ENCODE measurements at regions not wholly inside any gene's neighbourhood (a gene's known extent, or its start where the extent isn't known, plus 50 kb on each side); places are given as distances from the start of the nearest gene placed in this dataset.
A peak's percentile ranks its signal among the peaks of the same experiment; 100 is the strongest.

DNA sequence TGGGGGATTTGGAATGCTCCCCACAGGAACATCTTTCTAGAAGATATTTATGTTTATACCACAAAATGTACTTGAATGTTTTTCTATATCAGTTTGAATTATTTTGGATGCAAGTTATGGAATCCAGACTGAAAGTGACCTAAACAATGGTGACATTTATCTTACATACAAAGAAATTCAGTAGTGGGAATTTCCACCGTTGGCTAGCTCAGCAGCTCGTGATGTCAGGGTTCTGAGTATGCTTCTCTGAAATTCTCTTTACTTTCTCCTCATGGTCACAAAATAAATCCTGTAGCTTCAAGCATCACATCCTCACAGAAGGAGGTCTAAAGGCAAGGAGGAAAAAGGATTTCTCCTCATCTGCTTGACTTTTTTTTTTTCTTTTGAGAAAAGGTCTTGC, 105.3 kb downstream of the AKAIN1 start:
- Histone ChIP-seq H3K9me3 (ENCODE audit: control insufficient read depth in 2 of 2, insufficient read depth in 1 of 2, low read length in 1 of 2) (peaks cover 0 to 2% of the 10 kb centered on the region in 2 donors), H3K27ac (ENCODE audit: low read depth in 1 of 2, low read length in 1 of 2) (no peak overlapping the region), H3K4me1 (ENCODE audit: control insufficient read depth in 2 of 2, insufficient read depth in 2 of 2, low read length in 2 of 2) (no peaks in the 10 kb centered on the region), H3K27me3 (ENCODE audit: control insufficient read depth in 2 of 2, insufficient read depth in 1 of 2, low read length in 1 of 2) (no peaks in the 10 kb centered on the region), H3K36me3 (ENCODE audit: control insufficient read depth in 2 of 2, insufficient read depth in 2 of 2, low read length in 1 of 2) (no peaks in the 10 kb centered on the region), H3K4me3 (ENCODE audit: low read length in 2 of 2) (no peak overlapping the region)
- DNase-seq (ENCODE audit: low read depth in 6 of 9, low spot score in 9 of 9) = no peak
- WGBS = 96% methylated on average over 2 of the region's 2 CpGs

DNA sequence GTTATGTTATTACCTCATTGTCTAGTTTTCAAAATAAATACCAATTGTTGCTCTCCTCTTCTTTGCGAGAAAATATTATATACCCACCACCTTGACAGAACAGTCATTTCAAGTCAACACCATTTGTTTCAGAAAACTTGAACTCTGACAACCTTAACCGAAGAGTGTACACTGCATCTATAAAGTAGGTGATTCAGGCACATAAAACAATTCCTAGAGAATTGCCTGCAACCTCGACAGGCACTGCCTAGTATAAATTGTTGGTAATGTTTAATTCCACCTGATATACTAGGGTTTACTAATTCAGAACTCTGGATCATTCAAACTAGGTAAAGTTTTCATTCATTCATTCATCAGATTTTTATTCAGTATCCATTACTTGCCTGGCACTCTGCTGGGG, 121.8 kb downstream of the AKAIN1 start:
- H3K4me1 ChIP-seq (ENCODE audit: control insufficient read depth in 2 of 2, insufficient read depth in 2 of 2, low read length in 2 of 2) = no peaks in the 10 kb centered on the region
- no peak overlapping the region for H3K4me3 ChIP-seq (ENCODE audit: low read length in 2 of 2)
- H3K36me3 ChIP-seq (ENCODE audit: control insufficient read depth in 2 of 2, insufficient read depth in 2 of 2, low read length in 1 of 2) = no peaks in the 10 kb centered on the region
- no peaks in the 10 kb centered on the region for H3K27me3 ChIP-seq (ENCODE audit: control insufficient read depth in 2 of 2, insufficient read depth in 1 of 2, low read length in 1 of 2)
- WGBS = 93% methylated on average over 3 of the region's 3 CpGs
- no peak for DNase-seq (ENCODE audit: low read depth in 6 of 9, low spot score in 9 of 9)
- H3K9me3 ChIP-seq (ENCODE audit: control insufficient read depth in 2 of 2, insufficient read depth in 1 of 2, low read length in 1 of 2) = no peaks in the 10 kb centered on the region
- H3K27ac ChIP-seq (ENCODE audit: low read depth in 1 of 2, low read length in 1 of 2) = no peak overlapping the region

DNA sequence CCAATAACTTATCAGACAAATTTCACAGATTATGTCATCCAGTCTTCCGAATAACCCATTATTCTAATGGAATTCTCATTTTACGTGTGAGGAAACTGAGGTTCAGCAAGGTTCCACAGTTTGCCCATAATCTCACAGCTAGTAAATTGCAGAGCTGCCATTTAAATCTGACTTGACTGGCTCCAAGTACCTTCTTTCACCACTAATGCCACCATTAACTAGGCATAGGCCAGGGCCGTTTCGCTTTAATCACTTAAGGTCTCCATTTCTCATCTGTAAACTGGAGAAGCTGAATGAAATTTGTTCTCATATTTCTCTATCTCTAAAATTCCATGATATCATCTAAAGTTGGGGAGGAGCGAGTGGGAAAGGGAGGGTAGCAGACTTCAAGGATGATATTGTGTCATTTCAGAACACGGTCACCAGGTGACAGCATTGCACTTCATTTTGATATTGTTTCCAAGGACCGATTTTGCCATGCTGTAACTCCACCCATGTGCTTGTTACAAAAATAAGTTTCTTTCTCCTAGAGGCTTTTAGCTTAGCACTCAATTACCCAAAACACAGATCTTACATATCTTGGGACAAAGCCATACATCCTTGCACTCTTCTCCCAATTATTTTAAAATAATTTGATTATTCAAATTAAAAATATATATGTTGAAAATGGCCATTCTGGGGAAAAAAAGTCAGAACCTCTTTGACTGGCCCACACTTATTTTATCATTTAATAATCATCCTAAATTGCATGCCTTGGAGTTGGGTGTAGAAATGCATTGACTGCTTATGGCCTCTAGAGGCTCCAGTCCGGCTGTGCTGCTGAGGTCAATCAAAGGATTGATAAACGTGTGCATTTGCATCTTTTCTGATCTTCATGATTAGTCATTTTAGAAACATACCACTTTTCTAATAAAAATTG, 123.8 kb downstream of the AKAIN1 start:
- peak in 4 of 9 donors; percentile 12 to 38 (median 27) for DNase-seq (ENCODE audit: low read depth in 6 of 9, low spot score in 9 of 9)
- Histone ChIP-seq H3K36me3 (ENCODE audit: control insufficient read depth in 2 of 2, insufficient read depth in 2 of 2, low read length in 1 of 2) (no peaks in the 10 kb centered on the region), H3K4me1 (ENCODE audit: control insufficient read depth in 2 of 2, insufficient read depth in 2 of 2, low read length in 2 of 2) (no peaks in the 10 kb centered on the region), H3K9me3 (ENCODE audit: control insufficient read depth in 2 of 2, insufficient read depth in 1 of 2, low read length in 1 of 2) (no peaks in the 10 kb centered on the region), H3K27ac (ENCODE audit: low read depth in 1 of 2, low read length in 1 of 2) (no peak overlapping the region), H3K27me3 (ENCODE audit: control insufficient read depth in 2 of 2, insufficient read depth in 1 of 2, low read length in 1 of 2) (no peaks in the 10 kb centered on the region), H3K4me3 (ENCODE audit: low read length in 2 of 2) (no peak overlapping the region)
- WGBS = 59% methylated on average over 9 of the region's 9 CpGs

DNA sequence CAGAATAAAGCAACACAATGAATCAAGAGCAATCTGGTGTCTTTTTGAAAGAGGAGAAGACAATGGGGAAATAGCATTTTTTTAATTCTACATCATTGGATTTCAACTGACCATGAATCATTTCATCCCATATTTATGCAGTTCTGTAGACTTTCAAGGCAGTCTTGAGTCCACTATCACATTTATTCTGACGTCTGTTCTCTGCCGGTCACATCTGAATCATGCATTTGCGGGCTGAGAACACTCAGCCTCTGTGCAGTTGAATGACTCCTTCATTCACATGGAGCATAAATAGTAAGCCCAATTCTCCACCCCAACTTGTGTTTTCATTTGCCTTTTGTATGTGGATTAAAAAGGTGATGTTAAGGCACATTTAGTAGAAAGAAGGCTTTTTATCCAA, 128.2 kb downstream of the AKAIN1 start:
- no peaks in the 10 kb centered on the region for H3K4me1 ChIP-seq (ENCODE audit: control insufficient read depth in 2 of 2, insufficient read depth in 2 of 2, low read length in 2 of 2)
- no peak for DNase-seq (ENCODE audit: low read depth in 6 of 9, low spot score in 9 of 9)
- H3K27ac ChIP-seq (ENCODE audit: low read depth in 1 of 2, low read length in 1 of 2) = no peak overlapping the region
- 92% methylated on average over 3 of the region's 3 CpGs for WGBS
- H3K4me3 ChIP-seq (ENCODE audit: low read length in 2 of 2) = no peak overlapping the region
- H3K36me3 ChIP-seq (ENCODE audit: control insufficient read depth in 2 of 2, insufficient read depth in 2 of 2, low read length in 1 of 2) = no peaks in the 10 kb centered on the region
- H3K27me3 ChIP-seq (ENCODE audit: control insufficient read depth in 2 of 2, insufficient read depth in 1 of 2, low read length in 1 of 2) = no peaks in the 10 kb centered on the region
- H3K9me3 ChIP-seq (ENCODE audit: control insufficient read depth in 2 of 2, insufficient read depth in 1 of 2, low read length in 1 of 2) = no peaks in the 10 kb centered on the region

DNA sequence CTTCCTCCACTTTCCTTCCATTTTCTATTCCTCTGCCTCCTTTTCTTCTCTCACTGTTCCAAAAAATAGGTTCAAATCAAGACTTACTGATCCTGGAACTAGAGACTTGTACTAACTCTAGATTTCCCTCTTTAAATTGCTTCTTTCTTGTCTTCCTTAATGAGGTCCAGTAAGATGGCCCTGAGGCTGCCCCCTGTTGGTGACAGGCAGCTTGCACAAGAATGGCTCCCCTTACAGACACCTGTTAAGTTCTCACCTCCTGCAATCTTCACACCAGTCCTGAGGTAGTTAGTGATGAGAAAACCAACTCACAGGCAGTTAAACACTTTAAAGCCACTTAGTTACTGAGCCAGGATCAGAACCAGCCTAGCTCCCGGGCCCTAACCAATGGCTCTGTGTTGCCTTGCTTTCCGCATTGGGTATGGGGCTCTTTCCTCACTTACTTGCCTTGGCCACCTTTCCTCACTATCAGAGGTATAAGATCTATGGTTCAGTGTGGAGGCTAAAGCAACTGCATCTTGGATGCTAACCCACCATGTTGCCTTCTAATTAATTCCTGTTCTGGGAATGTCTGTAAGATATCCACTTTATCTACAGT, 130.6 kb downstream of the AKAIN1 start:
- Histone ChIP-seq H3K27me3 (ENCODE audit: control insufficient read depth in 2 of 2, insufficient read depth in 1 of 2, low read length in 1 of 2) (no peaks in the 10 kb centered on the region), H3K36me3 (ENCODE audit: control insufficient read depth in 2 of 2, insufficient read depth in 2 of 2, low read length in 1 of 2) (no peaks in the 10 kb centered on the region), H3K27ac (ENCODE audit: low read depth in 1 of 2, low read length in 1 of 2) (no peak overlapping the region), H3K4me1 (ENCODE audit: control insufficient read depth in 2 of 2, insufficient read depth in 2 of 2, low read length in 2 of 2) (no peaks in the 10 kb centered on the region), H3K9me3 (ENCODE audit: control insufficient read depth in 2 of 2, insufficient read depth in 1 of 2, low read length in 1 of 2) (no peaks in the 10 kb centered on the region), H3K4me3 (ENCODE audit: low read length in 2 of 2) (no peak overlapping the region)
- WGBS = 100% methylated on average over 2 of the region's 2 CpGs
- DNase-seq (ENCODE audit: low read depth in 6 of 9, low spot score in 9 of 9) = no peak

DNA sequence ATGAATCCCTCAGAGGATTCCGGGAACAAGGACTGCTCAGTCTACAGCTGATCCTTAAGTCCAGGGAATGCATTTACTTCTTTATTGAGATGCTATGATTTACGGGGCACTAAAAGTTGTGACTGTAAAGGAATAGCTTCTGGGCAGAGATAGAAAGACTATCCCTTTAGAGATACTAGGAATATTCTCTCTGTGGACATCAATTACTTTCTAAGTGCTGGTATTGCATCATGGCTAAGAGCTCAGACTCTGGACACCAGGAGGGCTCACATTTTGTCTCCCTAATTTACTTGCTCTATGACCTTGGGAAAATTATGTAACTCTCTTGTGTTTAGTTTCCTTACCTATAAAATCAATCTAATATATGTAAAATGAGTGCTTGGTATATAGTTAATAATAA, 131.4 kb downstream of the AKAIN1 start:
- H3K27me3 ChIP-seq (ENCODE audit: control insufficient read depth in 2 of 2, insufficient read depth in 1 of 2, low read length in 1 of 2) = no peaks in the 10 kb centered on the region
- WGBS = 98% methylated on average over 2 of the region's 2 CpGs

DNA sequence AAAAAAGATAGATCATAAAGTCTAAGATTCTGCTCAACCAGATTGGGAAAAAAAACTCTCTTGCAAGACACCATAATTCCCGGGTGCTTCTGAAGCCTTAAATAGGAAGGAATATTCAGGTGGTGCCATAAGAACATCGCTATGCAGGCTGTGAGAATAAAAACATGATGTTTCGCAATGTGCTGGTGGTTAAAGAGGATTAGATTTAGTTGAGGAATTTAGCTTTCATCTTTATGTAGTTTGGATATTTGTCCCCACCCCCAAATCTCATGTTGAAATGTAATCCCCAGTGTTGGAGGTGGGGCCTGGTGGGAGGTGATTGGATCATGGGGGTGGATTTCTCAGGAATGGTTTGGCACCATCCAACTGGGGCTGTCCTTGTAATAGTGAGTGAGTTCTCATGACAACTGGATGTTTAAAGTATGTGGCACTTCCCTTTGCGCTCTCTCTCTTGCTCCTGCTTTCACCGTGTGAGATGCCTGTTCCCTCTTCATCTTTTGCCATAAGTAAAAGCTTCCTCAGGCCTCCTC, 132.2 kb downstream of the AKAIN1 start:
- WGBS = 94% methylated on average over 5 of the region's 5 CpGs
- no peak for DNase-seq (ENCODE audit: low read depth in 6 of 9, low spot score in 9 of 9)
- Histone ChIP-seq H3K9me3 (ENCODE audit: control insufficient read depth in 2 of 2, insufficient read depth in 1 of 2, low read length in 1 of 2) (no peaks in the 10 kb centered on the region), H3K27ac (ENCODE audit: low read depth in 1 of 2, low read length in 1 of 2) (no peak overlapping the region), H3K36me3 (ENCODE audit: control insufficient read depth in 2 of 2, insufficient read depth in 2 of 2, low read length in 1 of 2) (no peaks in the 10 kb centered on the region), H3K27me3 (ENCODE audit: control insufficient read depth in 2 of 2, insufficient read depth in 1 of 2, low read length in 1 of 2) (no peaks in the 10 kb centered on the region), H3K4me1 (ENCODE audit: control insufficient read depth in 2 of 2, insufficient read depth in 2 of 2, low read length in 2 of 2) (no peaks in the 10 kb centered on the region), H3K4me3 (ENCODE audit: low read length in 2 of 2) (no peak overlapping the region)

More for the DNA sequence above, 131.4 kb downstream of the AKAIN1 start:
- Histone ChIP-seq H3K36me3 (ENCODE audit: control insufficient read depth in 2 of 2, insufficient read depth in 2 of 2, low read length in 1 of 2) (no peaks in the 10 kb centered on the region), H3K9me3 (ENCODE audit: control insufficient read depth in 2 of 2, insufficient read depth in 1 of 2, low read length in 1 of 2) (no peaks in the 10 kb centered on the region), H3K4me1 (ENCODE audit: control insufficient read depth in 2 of 2, insufficient read depth in 2 of 2, low read length in 2 of 2) (no peaks in the 10 kb centered on the region), H3K27ac (ENCODE audit: low read depth in 1 of 2, low read length in 1 of 2) (no peak overlapping the region), H3K4me3 (ENCODE audit: low read length in 2 of 2) (no peak overlapping the region)
- no peak for DNase-seq (ENCODE audit: low read depth in 6 of 9, low spot score in 9 of 9)

DNA sequence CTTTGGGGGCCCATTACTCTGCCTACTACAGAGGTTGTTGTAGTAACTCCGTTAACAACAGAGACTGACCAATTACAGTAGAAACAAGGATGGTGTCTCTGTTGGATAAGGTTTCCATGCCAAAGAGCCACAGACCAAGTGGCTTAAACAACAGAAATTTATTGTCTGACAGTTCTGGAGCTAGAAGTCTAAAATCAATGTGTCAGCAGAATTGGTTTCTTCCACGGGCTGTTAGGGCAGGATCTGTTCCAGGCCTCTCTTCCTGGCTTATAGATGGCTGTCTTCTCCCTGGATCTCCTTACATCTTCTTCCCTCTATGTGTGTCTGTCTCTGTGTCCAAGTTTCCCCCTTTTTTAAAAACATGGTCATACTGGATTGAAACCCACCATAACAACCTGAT, 135.3 kb downstream of the AKAIN1 start:
- 95% methylated on average over 2 of the region's 2 CpGs for WGBS
- H3K27me3 ChIP-seq (ENCODE audit: control insufficient read depth in 2 of 2, insufficient read depth in 1 of 2, low read length in 1 of 2) = no peaks in the 10 kb centered on the region
- no peak for DNase-seq (ENCODE audit: low read depth in 6 of 9, low spot score in 9 of 9)
- no peaks in the 10 kb centered on the region for H3K4me1 ChIP-seq (ENCODE audit: control insufficient read depth in 2 of 2, insufficient read depth in 2 of 2, low read length in 2 of 2)
- H3K4me3 ChIP-seq (ENCODE audit: low read length in 2 of 2) = no peak overlapping the region
- no peaks in the 10 kb centered on the region for H3K36me3 ChIP-seq (ENCODE audit: control insufficient read depth in 2 of 2, insufficient read depth in 2 of 2, low read length in 1 of 2)
- no peaks in the 10 kb centered on the region for H3K9me3 ChIP-seq (ENCODE audit: control insufficient read depth in 2 of 2, insufficient read depth in 1 of 2, low read length in 1 of 2)
- H3K27ac ChIP-seq (ENCODE audit: low read depth in 1 of 2, low read length in 1 of 2) = no peak overlapping the region

DNA sequence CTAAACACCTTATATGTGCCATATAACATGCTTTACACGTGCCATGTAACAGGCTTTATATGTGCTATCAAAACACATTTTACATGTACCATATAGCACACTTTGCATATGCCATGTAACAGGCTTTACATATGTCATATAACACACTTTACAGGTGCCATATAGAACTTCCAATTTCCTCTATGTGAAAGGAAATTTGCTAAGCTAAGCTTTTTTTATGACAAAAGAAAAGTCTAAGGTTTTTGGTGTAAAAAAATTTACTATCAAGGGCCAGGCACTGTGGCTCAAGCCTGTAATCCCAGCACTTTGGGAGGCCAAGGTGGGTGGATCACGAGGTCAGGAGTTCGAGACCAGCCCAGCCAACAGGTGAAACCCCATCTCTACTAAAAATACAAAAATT, 136.5 kb downstream of the AKAIN1 start:
- Histone ChIP-seq H3K27me3 (ENCODE audit: control insufficient read depth in 2 of 2, insufficient read depth in 1 of 2, low read length in 1 of 2) (no peaks in the 10 kb centered on the region), H3K4me3 (ENCODE audit: low read length in 2 of 2) (no peak overlapping the region), H3K9me3 (ENCODE audit: control insufficient read depth in 2 of 2, insufficient read depth in 1 of 2, low read length in 1 of 2) (no peaks in the 10 kb centered on the region), H3K27ac (ENCODE audit: low read depth in 1 of 2, low read length in 1 of 2) (no peak overlapping the region), H3K4me1 (ENCODE audit: control insufficient read depth in 2 of 2, insufficient read depth in 2 of 2, low read length in 2 of 2) (no peaks in the 10 kb centered on the region), H3K36me3 (ENCODE audit: control insufficient read depth in 2 of 2, insufficient read depth in 2 of 2, low read length in 1 of 2) (no peaks in the 10 kb centered on the region)
- no peak for DNase-seq (ENCODE audit: low read depth in 6 of 9, low spot score in 9 of 9)
- 92% methylated on average over 3 of the region's 3 CpGs for WGBS
